ENCODE measurements at regions not wholly inside any gene's neighbourhood (a gene's known extent, or its start where the extent isn't known, plus 50 kb on each side); places are given as distances from the start of the nearest gene placed in this dataset.
"Not testable (repeated sequence)": the region's sequence is repeated elsewhere in the genome, so short reads cannot be mapped to it uniquely, and the experiment has no call there.

GRCh38 chr15:62218841-62219240 is 53.8 kb upstream of the C2CD4B start:
- DNase-seq: no peak

GRCh38 chr15:62219799-62220198 is 54.7 kb upstream of the C2CD4B start:
- DNase-seq: no peak

DNA sequence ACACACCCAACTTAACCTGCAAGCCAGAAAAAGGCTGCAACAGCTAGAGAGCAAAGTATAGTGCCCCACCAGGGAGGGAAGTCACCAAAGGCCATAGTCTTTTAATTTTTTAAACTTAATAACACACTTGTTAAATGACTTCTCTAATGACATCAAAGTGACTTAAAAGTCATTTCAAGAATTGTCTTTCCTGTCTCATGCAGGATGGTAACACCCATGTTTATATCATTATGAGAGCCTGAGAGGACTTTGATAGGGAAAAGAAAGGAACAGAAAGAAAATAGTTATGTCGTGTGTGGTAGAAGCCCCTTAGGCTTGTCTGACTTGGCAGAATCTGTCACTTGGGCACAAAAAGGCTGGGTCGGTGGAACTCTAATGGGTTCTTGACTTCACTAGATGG is 57.9 kb upstream of the C2CD4B start:
- peak; percentile 3 for DNase-seq

- no peak for DNase-seq
These were observed 63.5 kb upstream of the C2CD4B start for GRCh38 chr15:62228604-62229003.

GRCh38 chr15:62231856-62232255 is 66.8 kb upstream of the C2CD4B start:
- no peak for DNase-seq

DNA sequence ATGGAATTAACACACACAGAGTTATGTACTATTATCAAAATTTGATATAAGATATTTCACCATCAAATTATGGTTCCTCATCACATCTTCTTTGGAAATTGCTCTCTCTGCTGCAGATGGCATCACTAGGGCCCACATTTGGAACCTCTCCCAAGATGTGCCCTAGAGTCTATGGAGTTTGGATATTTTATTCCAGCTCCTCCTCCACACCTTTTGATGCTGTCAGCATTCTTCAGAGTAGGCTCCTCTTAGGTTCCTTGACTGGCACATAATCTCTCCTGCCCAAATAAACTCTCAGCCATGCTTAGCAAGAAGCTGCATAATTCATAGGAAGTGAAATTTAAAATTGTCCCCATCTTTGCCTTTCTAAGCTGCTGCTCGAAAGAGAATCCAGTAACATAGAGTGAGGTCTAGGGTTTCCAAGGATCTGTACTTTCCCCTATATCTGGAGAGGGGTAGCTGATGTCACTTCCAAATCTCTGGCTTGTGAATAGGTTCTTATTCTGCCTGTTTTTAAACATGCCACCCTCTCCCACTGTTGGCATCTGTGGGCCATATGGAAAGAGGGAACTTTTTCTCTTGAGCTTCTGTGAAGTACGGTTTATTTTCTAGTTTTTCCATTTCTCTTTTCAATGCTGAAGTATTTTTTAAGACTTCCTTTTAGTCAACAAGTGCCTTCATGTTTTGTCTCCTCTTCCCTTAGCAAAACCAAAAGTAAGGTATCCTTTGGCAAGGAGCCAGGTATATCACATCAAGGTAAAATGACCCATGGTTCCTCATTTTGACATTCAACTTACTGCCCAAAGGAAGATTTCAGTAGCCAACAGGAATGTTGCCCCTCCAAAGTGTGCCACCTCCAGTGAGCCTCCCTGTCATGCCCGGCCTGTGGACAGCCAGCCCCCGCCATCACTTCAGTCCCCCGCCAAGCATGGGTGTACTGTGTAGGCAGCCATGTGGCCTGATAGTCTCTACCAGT is 75.3 kb upstream of the C2CD4B start:
- no peak for DNase-seq

DNA sequence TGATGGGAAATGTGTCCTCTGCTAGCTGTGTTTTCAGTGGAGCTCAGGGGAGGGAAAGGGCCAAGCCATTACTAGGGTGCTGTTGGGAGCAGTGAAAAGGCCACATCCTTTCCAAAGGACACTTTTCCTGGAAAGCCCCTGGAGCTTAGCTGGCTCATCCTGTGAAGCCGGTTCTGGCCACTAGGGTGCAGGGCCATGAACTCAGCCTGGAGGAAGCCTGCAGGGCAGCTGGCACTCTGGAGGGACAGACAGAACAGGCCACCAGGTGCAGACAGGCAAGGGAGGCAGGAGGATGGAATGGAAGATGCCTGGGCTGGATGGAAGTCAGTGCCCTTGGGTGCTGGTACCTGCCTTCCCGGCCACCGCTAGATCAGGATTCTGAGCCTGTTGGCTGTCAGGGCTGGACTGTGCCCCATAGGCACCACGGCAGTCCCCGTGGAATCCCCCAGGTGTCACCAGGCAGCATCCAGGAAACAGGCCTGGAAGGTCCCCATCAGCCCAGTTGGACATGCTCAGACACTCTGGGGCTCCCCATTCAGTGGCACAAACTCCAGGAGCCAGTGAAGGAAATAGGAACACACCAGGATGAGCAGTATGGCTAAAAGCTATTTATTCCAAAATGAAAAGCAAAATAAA is 76.2 kb upstream of the C2CD4B start:
- no peak for DNase-seq

DNA sequence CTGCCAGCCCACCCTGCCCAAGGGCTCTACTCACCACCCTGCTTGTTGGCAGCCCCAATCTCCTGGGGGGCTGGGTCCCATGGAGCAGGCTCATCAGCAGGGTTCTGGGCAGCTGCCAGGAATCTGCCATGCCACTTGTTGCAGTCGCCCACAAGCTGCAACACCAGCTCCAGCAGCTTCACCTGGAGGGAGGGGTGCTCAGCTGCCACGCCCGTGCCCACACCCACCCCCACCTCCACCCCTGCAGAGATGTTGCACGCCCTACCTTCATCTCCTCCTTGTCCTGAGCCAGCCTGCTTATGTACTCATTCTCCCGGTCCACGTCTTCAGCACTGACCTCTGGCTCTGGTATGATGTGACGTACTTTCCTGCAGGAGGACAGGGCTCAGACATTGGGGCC is 77.9 kb upstream of the C2CD4B start:
- DNase-seq: no peak

- no peak for DNase-seq
These were observed 79.7 kb upstream of the C2CD4B start for GRCh38 chr15:62244762-62245161.

DNA sequence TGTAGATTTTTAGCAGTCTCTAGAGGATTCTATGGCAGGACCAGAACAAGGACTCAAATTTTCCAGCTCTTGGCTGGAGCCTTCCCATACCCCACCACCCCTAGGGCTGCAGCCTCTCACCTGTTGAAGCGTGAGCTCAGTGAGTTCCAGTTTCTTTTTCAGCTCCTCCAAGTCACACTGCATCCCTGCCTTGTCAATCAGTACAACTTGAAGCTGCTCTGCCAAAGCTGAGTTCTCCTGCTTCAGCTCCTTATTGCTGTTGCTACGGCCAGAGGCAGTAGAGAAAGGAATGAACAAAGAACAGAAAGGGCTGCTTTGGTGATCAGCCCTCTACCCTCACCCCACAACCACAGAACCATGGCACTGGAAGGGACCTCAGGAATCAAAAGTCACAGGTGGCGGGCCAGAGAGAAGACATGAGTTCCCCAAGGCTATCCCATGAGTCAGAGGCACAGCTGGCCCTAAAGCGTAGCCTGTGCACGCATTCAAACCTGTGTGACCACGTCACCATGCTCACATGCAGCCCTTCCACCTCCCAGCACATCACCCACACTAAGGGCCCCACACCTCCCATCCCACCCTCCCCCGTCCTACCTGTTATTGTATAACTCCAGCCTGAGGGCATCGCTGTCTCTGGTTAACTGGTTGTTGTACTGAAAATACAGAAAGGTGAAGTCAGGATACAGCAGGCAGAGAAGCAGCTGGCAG is 83.3 kb upstream of the C2CD4B start:
- DNase-seq: no peak

DNA sequence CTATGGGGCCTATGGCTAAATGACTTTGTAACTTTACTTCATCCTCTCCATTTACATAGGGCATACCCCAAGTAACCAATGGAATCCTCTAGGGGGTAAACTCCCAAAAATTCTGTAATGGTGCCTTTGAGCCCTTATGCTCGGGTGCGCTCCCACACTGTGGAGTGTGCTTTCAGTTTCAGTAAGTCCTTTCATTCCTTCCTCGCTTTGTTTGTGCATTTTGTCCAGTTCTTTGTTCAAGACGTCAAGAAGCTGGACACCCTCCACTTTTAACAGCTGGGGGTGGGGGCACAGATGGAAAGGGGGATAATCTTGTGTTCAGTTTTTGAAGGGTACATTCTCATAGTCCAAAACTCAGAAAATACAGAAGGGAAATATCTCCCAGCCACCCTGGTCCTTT is 84.4 kb upstream of the C2CD4B start:
- no peak for DNase-seq

GRCh38 chr15:62250186-62250585 is 85.1 kb upstream of the C2CD4B start:
- no peak for DNase-seq

- DNase-seq: no peak
These were observed 85.9 kb upstream of the C2CD4B start for GRCh38 chr15:62250978-62251377.

GRCh38 chr15:62253294-62253693 is 88.2 kb upstream of the C2CD4B start:
- no peak for DNase-seq

DNA sequence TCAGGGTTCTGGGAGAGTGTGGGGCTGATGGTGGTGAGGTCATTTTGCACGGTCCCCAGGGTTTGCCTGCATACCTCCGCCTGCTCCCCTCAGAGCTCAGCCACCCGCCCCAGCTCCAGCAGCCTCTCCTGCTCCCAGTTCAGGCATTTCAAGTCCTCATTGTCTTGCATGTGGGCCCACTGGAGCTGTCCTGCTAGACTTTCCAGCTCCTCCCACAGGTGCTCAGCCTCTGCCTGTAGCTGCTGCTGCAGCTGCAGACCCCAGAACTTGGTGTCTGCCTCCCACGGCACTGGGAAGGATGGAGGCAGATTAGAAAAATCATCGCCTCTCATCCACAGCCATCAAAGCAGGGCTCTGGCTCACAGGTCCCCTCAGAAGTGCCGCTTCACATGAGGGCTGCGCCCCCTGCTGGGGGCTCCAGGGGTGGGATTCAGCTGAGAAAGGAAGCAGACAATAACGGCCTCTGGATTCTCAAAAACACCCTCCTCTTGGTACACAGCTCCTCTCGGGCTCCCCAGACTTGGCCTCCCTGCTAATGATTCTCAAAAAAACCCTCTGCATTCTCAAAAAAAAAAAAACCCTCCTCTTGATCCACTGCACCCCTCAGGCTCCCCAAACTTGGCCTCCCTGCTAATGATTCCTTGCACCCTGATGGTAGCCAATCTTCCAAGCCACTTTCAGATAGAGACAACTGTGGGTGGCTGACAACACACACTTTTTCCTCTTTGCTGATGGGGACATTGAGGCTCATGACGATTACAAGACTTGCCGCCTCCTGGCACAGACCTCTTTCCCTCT is 89.3 kb upstream of the C2CD4B start:
- DNase-seq: peak; percentile 73

- not testable (repeated sequence) for DNase-seq
These were observed 91.3 kb upstream of the C2CD4B start for GRCh38 chr15:62256430-62256829.

DNA sequence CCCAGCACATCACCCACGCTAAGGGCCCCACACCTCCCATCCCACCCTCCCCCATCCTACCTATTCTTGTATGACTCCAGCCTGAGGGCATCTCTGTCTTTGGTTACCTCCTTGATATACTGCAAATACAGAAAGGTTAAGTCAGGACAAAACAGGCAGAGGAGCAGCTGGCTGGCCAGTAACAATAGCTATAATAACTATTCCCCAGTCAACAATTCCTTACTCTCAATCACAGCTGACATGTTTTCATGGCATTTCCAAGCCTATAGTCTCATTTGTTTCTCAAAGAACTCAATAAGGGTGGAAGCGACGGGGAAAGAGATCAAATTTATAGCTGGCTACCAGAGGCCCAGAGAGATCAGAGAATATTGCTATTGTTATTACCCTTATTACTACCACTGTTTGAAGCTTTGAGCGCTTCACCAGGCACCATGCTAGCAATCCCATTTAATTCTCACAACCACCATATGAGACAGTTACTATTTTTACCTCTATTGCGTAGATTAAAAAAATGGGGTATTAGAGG is 93.0 kb upstream of the C2CD4B start:
- DNase-seq: no peak

DNA sequence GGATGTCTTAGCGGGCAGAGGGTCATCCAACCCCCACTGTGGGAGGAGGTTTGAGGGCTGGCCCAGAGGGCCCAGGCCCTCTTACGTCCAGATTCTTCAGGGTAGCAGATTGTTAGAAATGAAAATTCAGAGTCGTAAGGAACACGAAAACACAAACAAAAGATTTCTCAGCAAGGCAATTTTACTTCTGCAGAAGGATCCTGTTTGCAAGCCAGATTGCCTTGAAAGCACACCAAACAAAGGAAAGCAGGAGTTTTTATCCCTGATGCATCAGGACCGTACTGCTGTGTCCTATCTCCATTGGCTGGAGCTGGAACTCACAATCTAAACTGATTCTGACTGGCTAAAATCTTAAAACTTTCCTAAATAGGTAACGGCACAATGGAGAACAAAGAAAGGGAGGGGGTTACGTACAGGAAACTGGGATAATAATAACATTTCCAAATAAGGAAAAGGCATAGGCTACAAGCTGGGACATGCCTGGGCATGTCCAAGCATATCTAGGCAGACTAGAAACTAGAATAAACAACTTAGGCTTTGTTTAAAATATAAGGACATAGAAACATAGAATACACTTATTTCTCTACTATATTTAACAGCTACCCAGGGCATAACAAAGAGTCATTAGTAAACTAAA is 97.3 kb upstream of the C2CD4B start:
- DNase-seq: no peak

DNA sequence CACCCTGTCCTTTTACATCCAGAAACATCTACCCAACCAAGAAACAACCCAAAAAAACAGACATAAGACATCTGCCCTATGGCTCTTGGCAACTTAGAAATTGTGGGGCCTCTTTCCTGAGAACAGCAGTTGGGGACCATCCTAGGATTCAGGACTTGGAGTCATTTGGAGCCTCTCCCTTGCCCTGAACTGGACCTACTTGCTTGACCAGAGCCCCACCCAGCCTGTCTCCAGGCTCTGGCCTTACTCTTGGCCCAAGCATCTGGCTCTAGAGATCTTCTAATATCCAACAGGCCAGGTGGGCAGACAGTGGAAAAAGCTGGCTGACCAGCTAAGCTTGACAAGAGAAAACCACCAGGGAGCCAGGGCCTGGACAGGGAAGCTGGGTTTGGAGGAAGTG is 99.1 kb upstream of the C2CD4B start:
- no peak for DNase-seq

- no peak for DNase-seq
These were observed 104.4 kb upstream of the C2CD4B start for GRCh38 chr15:62269504-62269903.

GRCh38 chr15:62270216-62270921 is 105.3 kb upstream of the C2CD4B start:
- no peak for DNase-seq
